ENCODE measurements at regions not wholly inside any gene's neighbourhood (a gene's known extent, or its start where the extent isn't known, plus 50 kb on each side); places are given as distances from the start of the nearest gene placed in this dataset.

- peaks cover 10% of the 10 kb centered on the region for H3K27me3 Mint-ChIP-seq (ENCODE audit: insufficient read depth, unreplicated experiment)
These were observed 1612.3 kb upstream of the PRR20A start for GRCh38 chr13:55528434-55528833.

DNA sequence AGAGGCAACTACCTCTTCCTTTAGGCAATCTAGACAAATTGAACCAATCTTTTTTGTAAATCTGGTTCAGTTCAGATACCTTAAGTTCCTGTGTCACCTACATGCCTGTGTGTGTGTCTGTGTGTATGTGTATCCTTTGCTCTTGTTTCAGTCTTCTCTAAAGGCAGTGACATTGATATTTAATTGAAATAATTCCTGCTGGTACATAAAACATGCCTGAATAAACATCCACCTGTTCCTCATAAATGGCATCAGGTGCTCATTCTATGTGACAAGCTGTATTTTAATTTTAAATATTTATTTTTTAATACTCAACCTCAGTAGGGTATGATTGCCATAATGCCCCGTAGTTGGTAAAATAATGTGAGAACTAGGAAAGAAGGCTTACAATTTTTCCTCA is 1606.4 kb upstream of the PRR20A start:
- Mint-ChIP-seq H3K27me3 (ENCODE audit: insufficient read depth, unreplicated experiment) (no peaks in the 10 kb centered on the region), H3K4me3 (ENCODE audit: unreplicated experiment) (no peak overlapping the region), H3K27ac (ENCODE audit: low read depth, unreplicated experiment) (no peak overlapping the region), H3K36me3 (ENCODE audit: insufficient read depth, unreplicated experiment) (no peaks in the 10 kb centered on the region), H3K4me1 (ENCODE audit: insufficient read depth, unreplicated experiment) (no peaks in the 10 kb centered on the region), H3K9me3 (ENCODE audit: unreplicated experiment) (peaks cover 15% of the 10 kb centered on the region)
- BruUV-seq (replicated peaks), result no TSS peak
- DNase-seq (ENCODE audit: unreplicated experiment), result no peak
- no peak for TF ChIP-seq CTCF (IDR thresholded peaks at IDR 0.05; ENCODE audit: unreplicated experiment)
- ChIA-PET CTCF (no interaction called here), POLR2A (no interaction called here)
- intact Hi-C loops (cut with micrococcal nuclease), result no loop called here

More at GRCh38 chr13:55528434-55528833, 1612.3 kb upstream of the PRR20A start:
- no TSS peak for BruUV-seq (replicated peaks)
- Mint-ChIP-seq H3K9me3 (ENCODE audit: unreplicated experiment) (no peaks in the 10 kb centered on the region), H3K4me3 (ENCODE audit: unreplicated experiment) (no peak overlapping the region), H3K27ac (ENCODE audit: low read depth, unreplicated experiment) (no peak overlapping the region), H3K36me3 (ENCODE audit: insufficient read depth, unreplicated experiment) (no peaks in the 10 kb centered on the region), H3K4me1 (ENCODE audit: insufficient read depth, unreplicated experiment) (peaks cover 5% of the 10 kb centered on the region)
- intact Hi-C loops (cut with micrococcal nuclease), result no loop called here
- CTCF ChIA-PET, result no interaction called here
- no peak for DNase-seq (ENCODE audit: unreplicated experiment)
- POLR2A ChIA-PET, result no interaction called here
- TF ChIP-seq CTCF (IDR thresholded peaks at IDR 0.05; ENCODE audit: unreplicated experiment), result no peak

DNA sequence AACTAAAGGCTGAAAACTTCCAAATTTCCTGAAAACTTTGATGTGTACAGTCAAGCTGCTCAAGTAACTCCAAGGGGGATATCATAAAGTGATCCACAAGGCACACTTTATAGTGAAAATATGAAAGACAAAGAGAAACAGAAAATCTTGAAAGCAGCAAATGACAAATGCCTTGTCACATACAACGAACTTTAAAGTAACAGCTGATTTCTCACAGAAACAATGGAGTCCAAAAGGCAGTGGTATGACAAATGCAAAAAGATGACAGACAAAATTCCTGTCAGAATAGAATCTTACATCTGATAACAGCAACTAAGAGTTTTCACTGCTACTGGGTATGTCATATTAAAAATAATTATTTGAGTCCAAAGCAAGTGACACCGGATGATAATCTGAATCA is 1602.3 kb upstream of the PRR20A start:
- ChIA-PET POLR2A (no interaction called here), CTCF (no interaction called here)
- no TSS peak for BruUV-seq (replicated peaks)
- H3K27ac Mint-ChIP-seq (ENCODE audit: low read depth, unreplicated experiment), result no peak overlapping the region
- peaks cover 15% of the 10 kb centered on the region for H3K9me3 Mint-ChIP-seq (ENCODE audit: unreplicated experiment)
- no peaks in the 10 kb centered on the region for H3K4me1 Mint-ChIP-seq (ENCODE audit: insufficient read depth, unreplicated experiment)
- no peaks in the 10 kb centered on the region for H3K27me3 Mint-ChIP-seq (ENCODE audit: insufficient read depth, unreplicated experiment)
- intact Hi-C loops (cut with micrococcal nuclease), result no loop called here
- DNase-seq (ENCODE audit: unreplicated experiment), result no peak
- H3K36me3 Mint-ChIP-seq (ENCODE audit: insufficient read depth, unreplicated experiment), result no peaks in the 10 kb centered on the region
- no peak for TF ChIP-seq CTCF (IDR thresholded peaks at IDR 0.05; ENCODE audit: unreplicated experiment)
- no peak overlapping the region for H3K4me3 Mint-ChIP-seq (ENCODE audit: unreplicated experiment)

DNA sequence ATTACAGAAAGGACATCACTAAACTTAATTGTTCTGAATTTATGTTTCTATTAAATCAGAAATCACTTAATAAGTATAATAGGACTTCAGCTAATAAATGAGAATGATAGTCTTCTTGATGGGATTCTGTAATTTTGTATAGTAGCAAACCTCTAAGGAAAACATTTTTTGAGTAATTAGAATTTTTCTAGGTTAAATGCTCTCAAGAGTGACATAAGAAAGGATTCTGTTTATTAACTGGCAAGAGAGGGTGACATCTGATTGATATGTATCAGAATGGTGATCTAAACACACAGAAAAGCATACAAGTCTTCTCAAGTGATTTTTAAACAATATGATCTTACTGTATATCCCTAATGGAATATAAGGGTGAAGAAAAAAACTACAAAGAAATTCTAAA is 1597.7 kb upstream of the PRR20A start:
- BruUV-seq (replicated peaks), result no TSS peak
- DNase-seq (ENCODE audit: unreplicated experiment), result no peak
- Mint-ChIP-seq H3K36me3 (ENCODE audit: insufficient read depth, unreplicated experiment) (no peaks in the 10 kb centered on the region), H3K4me1 (ENCODE audit: insufficient read depth, unreplicated experiment) (no peaks in the 10 kb centered on the region), H3K27ac (ENCODE audit: low read depth, unreplicated experiment) (no peak overlapping the region), H3K9me3 (ENCODE audit: unreplicated experiment) (peaks cover 12% of the 10 kb centered on the region), H3K27me3 (ENCODE audit: insufficient read depth, unreplicated experiment) (no peaks in the 10 kb centered on the region), H3K4me3 (ENCODE audit: unreplicated experiment) (no peak overlapping the region)
- TF ChIP-seq CTCF (IDR thresholded peaks at IDR 0.05; ENCODE audit: unreplicated experiment), result no peak
- POLR2A ChIA-PET, result no interaction called here
- CTCF ChIA-PET, result interaction anchor here (0.6 kb wide), 1 partner anchor 361 kb away, joined by 4 read pairs; no protein-coding TSS in a partner anchor
- intact Hi-C loops (cut with micrococcal nuclease), result no loop called here

All from MCF 10A (cell line).